ENCODE measurements at regions not wholly inside any gene's neighbourhood (a gene's known extent, or its start where the extent isn't known, plus 50 kb on each side); places are given as distances from the start of the nearest gene placed in this dataset.
A peak's percentile ranks its signal among the peaks of the same experiment; 100 is the strongest.

DNA sequence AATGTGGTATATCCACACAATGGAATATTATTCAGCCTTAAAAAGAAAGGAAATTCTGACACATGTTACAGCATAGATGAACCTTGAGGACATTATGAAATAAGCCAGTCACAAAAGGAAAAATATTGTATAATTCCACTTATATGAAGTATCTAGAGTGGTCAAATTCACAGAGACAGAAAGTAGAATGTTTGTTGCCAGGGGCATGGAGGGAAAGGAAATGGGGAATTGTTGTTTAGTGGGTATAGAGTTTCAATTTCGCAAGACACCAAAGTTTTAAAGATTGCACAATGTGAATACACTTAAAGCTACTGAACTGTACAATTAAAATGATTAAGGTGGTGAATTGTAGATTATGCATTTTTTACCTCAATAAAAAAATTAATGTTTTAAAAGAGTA lies 92.9 kb downstream of the TXNL1 start:
- H3K4me3 ChIP-seq (ENCODE audit: low read length): no peak overlapping the region
- DNase-seq (ENCODE audit: low read depth): peak; percentile 26
- TF ChIP-seq, protein P1, sequence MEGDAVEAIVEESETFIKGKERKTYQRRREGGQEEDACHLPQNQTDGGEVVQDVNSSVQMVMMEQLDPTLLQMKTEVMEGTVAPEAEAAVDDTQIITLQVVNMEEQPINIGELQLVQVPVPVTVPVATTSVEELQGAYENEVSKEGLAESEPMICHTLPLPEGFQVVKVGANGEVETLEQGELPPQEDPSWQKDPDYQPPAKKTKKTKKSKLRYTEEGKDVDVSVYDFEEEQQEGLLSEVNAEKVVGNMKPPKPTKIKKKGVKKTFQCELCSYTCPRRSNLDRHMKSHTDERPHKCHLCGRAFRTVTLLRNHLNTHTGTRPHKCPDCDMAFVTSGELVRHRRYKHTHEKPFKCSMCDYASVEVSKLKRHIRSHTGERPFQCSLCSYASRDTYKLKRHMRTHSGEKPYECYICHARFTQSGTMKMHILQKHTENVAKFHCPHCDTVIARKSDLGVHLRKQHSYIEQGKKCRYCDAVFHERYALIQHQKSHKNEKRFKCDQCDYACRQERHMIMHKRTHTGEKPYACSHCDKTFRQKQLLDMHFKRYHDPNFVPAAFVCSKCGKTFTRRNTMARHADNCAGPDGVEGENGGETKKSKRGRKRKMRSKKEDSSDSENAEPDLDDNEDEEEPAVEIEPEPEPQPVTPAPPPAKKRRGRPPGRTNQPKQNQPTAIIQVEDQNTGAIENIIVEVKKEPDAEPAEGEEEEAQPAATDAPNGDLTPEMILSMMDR (conservative IDR thresholded peaks at IDR 0.05; ENCODE audit: low read length): no peak

DNA sequence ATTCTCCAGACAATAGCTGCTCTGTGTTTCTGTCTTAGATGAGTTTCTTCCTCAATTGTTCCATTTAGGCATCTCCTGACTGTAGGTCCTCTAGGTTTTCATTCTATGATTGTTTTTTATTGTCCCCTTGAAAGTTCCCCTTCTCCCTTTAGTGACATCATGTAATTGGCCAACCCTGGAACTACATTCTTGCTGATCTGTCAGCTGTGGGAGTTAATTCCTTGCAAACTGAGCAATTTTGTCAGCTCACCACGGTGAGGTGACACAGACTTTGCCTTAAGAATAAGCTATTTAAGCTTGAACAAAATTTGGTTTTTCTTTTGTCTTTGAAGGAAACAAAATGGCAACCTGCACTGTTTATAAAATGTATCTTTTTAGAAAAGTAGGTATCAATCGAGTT lies 95.9 kb downstream of the TXNL1 start:
- no peak overlapping the region for H3K4me3 ChIP-seq (ENCODE audit: low read length)
- TF ChIP-seq, protein P1 (conservative IDR thresholded peaks at IDR 0.05; ENCODE audit: low read length): no peak
- DNase-seq (ENCODE audit: low read depth): peak; percentile 27

DNA sequence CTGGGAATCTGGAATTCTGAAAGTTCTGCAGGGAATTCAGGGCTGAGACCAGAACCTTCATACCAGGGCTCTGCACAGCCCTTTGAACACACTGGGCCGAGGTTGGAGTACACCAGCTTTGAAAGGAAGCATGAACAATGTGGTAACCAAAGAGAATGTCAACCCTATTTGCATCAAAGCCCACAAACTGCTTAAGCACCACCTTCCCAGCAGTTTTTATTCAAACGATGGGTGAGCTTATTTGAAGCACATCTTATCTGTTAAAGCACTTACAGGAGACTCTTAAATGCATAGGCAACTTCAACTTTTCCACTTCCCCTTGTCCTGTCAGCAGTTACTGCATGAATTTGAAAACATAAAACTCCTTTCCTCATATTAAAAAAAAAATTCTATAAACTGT lies 96.6 kb downstream of the TXNL1 start:
- DNase-seq (ENCODE audit: low read depth): no peak
- TF ChIP-seq, protein P1 (conservative IDR thresholded peaks at IDR 0.05; ENCODE audit: low read length): no peak
- no peak overlapping the region for H3K4me3 ChIP-seq (ENCODE audit: low read length)

DNA sequence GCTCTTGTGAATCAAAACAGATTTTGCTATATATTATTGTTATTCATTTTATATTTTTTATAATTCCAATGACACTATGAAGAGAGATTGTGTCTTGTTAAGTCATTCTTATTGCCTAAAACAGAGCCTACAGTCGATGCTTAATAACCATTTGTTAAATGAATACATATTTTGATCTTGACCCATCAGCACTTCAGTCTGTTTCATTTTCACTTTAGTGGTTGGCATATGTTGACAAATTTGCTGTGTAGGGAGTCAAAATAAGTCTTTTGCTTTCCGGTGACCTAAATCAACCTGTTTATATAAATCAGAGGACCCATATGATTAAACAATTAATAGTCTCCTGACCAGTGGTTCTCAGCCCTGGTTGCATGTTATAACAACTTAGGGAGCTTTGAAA lies 97.1 kb downstream of the TXNL1 start:
- DNase-seq (ENCODE audit: low read depth): no peak
- TF ChIP-seq, protein P1 (conservative IDR thresholded peaks at IDR 0.05; ENCODE audit: low read length): no peak

DNA sequence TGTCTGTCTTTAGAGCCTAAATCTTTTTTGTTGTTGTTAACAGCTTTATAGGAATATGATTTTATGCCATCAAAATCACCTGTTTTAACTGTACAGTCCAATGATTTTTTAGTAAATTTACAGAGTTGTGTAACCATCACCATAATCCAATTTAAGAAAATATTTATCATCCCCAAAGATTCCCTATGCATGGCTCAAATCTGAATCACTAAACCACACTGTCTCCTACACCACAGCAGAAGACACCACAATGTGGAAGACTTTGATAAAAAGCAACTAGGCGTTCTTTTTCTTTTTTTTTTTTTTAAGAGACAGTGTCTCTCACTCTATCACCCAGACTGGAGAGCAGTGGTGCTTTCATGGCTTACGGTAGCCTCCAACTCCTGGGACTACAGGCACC lies 99.6 kb downstream of the TXNL1 start:
- TF ChIP-seq, protein P1 (conservative IDR thresholded peaks at IDR 0.05; ENCODE audit: low read length): no peak
- DNase-seq (ENCODE audit: low read depth): peak; percentile 88
- no peak overlapping the region for H3K4me3 ChIP-seq (ENCODE audit: low read length)

More for the DNA sequence above, 97.1 kb downstream of the TXNL1 start:
- no peak overlapping the region for H3K4me3 ChIP-seq (ENCODE audit: low read length)

DNA sequence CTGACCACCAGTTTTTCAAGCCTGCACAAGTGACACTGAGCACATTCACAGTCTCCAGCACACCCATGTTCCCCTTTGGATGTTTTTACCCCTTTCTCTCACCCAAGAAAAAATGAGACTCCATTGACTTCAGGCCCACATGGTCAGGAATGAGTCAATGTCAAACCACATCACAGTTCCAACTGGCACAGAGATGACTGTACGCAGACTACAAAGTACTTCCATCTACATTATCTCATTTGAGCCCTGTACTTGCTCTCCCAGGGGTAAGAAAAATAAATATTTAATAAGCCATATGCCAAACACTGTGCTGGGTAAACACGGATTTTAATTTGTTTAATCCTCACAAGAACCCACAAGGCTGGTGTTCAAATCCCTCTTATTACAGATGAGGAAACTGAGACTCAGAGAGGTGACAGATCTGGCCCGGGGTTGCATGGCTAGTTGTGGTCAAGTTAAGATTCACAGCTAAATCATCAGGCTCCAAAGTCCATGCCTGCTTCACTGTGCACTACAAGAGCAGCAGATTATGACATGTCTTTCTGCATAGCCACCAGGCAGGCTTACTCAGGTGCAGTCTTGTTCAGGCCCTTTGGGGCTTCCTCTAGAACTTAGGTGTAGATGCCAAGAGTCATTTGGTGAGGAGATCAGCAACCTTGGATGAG lies 106.1 kb downstream of the TXNL1 start:
- TF ChIP-seq, protein P1 (conservative IDR thresholded peaks at IDR 0.05; ENCODE audit: low read length): no peak
- DNase-seq (ENCODE audit: low read depth): peak; percentile 33
- no peak overlapping the region for H3K4me3 ChIP-seq (ENCODE audit: low read length)

DNA sequence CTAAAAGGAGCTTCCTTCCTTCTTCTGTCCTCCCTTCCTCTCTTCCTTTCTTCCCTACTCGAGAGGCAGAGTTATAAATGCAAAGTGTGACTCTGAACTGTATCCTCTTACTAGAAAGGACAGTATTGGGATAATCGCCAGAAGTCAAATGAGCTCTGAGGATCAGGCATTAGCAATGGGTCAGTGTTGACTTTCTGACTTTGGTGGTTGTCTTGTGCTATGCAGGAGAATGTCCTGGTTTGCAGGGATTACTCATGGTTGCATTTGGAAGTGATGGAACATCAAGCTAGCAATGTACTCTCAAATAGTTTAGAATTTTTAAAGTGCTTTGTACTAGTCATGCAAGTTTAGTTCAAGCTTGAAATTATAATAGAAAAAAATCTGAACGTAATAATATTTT lies 115.6 kb downstream of the TXNL1 start:
- DNase-seq (ENCODE audit: low read depth): peak; percentile 60
- TF ChIP-seq, protein P1 (conservative IDR thresholded peaks at IDR 0.05; ENCODE audit: low read length): no peak
- no peak overlapping the region for H3K4me3 ChIP-seq (ENCODE audit: low read length)
